RWPE1 (cell line): ENCODE measurements at regions not wholly inside any gene's neighbourhood (a gene's known extent, or its start where the extent isn't known, plus 50 kb on each side); places are given as distances from the start of the nearest gene placed in this dataset.

Experiments used
- CTCF ChIA-PET: fragments of 350-600 bp; sonication (Branson Sonifier 250); formaldehyde crosslinking; extraction: SDS; loops from one replicate; lab custom pipeline; 2021; lab: Yijun Ruan, JAX
- POLR2A ChIA-PET: fragments of 400-600 bp; formaldehyde crosslinking; extraction: SDS; loops from one replicate; lab custom pipeline; 2020; ENCODE audit warnings: antibody characterized with exemption; ENCODE audit not compliant: low non-redundant PET; lab: Yijun Ruan, JAX
- DNase-seq: peaks from one replicate; pipeline ENCODE4 v3.0.0; 2012; ENCODE audit warnings: low spot score
- H3K27ac ChIP-seq: fragments of 450-650 bp; 2 replicates; pipeline ENCODE4 v1.5.1; 2017
- TF ChIP-seq, protein P1 (sequence below): fragments of 450-650 bp; conservative IDR thresholded peaks from 2 replicates; pipeline ENCODE4 v1.5.1; 2017; ENCODE audit warnings: low read depth, mild to moderate bottlenecking

DNA sequence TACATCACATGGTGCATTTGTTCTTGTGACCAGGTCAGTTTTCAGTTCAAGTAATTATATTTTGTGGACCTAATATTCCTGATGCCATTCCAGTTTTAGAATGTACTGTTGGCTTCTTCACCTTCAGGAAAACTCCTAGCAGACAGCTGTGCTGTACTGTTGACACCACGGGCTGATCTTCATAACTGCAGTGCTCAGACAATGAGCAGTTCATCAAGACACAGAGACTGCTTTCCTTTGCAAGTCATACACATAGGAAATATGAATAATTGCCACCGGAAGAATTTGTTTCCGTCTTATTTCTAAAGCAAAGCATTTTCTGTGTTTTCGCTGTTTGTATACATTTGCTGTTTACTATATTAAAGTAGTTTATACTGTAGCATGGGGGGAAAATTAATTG is 89.8 kb downstream of the C6orf118 start:
- POLR2A ChIA-PET, result no interaction called here
- CTCF ChIA-PET, result interaction anchor here (0.7 kb wide), 1 partner anchor 25 kb away, joined by 3 read pairs; no protein-coding TSS in a partner anchor

DNA sequence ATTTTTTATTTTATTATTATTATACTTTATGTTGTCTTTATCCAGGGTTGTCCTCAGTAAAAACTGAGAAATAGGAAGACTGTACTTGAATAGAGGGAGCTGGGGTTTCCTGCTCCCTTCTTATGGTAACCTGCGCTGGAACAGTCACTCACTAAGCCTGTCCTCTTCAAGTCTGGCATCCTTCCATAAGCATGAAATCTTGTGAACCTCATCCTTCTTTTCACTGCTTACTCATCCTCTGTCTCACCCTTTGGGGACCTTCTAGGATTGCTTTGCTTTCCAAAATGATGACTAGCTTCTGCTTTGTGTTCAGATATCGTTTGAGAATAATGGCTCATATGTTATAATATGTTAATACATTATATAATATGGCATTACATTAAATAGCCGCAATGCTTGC is 90.6 kb downstream of the C6orf118 start:
- TF ChIP-seq, protein P1, sequence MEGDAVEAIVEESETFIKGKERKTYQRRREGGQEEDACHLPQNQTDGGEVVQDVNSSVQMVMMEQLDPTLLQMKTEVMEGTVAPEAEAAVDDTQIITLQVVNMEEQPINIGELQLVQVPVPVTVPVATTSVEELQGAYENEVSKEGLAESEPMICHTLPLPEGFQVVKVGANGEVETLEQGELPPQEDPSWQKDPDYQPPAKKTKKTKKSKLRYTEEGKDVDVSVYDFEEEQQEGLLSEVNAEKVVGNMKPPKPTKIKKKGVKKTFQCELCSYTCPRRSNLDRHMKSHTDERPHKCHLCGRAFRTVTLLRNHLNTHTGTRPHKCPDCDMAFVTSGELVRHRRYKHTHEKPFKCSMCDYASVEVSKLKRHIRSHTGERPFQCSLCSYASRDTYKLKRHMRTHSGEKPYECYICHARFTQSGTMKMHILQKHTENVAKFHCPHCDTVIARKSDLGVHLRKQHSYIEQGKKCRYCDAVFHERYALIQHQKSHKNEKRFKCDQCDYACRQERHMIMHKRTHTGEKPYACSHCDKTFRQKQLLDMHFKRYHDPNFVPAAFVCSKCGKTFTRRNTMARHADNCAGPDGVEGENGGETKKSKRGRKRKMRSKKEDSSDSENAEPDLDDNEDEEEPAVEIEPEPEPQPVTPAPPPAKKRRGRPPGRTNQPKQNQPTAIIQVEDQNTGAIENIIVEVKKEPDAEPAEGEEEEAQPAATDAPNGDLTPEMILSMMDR, result no peak
- ChIA-PET CTCF (interaction anchor here (1.5 kb wide), 1 partner anchor 13 kb away, joined by 7 read pairs; no protein-coding TSS in a partner anchor), POLR2A (no interaction called here)
- peak; percentile 39 for DNase-seq
- H3K27ac ChIP-seq, result no peak overlapping the region

More for the DNA sequence above, 89.8 kb downstream of the C6orf118 start:
- H3K27ac ChIP-seq, result no peak overlapping the region
- no peak for DNase-seq
- TF ChIP-seq, protein P1, result no peak

DNA sequence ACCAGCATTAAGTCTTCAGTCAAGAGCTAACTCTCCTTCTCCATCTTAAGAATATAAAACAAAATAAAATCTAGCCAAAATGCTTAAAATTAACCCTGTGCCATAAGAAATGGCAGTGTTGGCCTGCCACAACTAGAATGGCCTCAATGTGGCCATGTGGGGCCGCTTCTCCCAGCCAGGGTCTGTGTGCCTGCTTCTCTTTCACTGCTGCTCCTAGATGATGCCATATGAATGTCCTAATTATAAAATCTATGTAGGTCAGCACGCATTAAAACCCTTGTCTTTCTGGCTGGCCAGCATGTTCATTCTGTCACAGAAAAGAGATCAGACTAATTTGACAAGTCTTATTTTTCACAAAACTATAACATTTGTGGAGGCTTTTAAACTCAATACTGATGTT is 102.6 kb downstream of the C6orf118 start:
- no peak for DNase-seq
- TF ChIP-seq, protein P1, result no peak
- ChIA-PET POLR2A (no interaction called here), CTCF (no interaction called here)
- no peak overlapping the region for H3K27ac ChIP-seq

DNA sequence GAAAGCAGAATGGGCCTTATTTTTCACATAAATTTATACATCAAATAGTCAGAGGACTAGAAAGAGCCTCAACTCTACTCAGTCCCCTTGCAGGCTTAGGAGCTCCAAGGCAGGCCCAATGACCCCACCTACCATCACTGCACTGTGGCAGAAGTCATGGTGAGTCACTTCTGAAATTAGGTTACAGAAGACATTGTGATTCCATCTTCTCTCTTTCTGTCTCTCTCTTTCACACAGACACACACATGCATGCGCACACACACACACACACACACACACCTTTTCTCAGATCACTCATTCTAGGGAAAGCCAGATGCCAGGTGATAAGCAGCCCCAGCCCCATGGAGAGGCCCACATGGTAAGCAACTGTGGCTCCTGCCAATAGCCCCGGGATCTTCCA is 103.8 kb downstream of the C6orf118 start:
- TF ChIP-seq, protein P1, result no peak
- CTCF ChIA-PET, result no interaction called here

DNA sequence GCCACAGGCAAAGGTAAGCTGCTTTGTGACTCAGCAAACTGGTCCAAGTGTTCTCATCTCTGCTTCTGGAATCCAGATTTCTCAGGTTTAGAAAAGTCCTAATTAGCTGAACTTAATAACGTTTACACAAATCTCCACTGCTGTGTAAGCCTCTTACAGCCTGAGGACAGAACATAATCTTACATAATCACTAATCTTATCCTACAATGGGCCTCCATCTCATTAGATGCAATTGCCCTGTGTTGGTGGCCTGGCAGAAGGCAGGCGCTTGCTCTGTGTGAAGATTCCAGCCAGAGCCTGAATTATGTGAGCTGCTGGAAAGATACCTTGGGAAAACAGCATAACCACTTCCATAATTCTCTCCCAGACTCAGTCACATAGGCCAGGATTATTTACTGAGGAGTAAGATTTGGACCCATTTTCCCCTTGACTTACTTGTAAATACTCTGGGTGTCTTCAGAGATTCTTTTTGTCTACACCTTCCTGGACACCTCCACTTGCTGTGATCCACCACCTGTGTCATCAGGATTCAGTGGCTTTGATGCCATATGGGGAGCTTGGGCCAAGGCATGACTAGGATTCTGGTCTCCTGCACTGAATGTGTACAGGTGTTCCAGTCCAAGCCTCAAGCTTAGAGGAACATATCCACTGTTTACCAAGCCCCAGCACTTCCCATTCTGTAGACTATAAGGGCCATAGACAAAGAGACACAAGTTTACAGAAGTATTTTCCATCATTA is 104.4 kb downstream of the C6orf118 start:
- CTCF ChIA-PET, result no interaction called here
- TF ChIP-seq, protein P1, result no peak
- POLR2A ChIA-PET, result no interaction called here
- H3K27ac ChIP-seq, result no peak overlapping the region
- no peak for DNase-seq

More for the DNA sequence above, 103.8 kb downstream of the C6orf118 start:
- no peak overlapping the region for H3K27ac ChIP-seq
- POLR2A ChIA-PET, result no interaction called here
- DNase-seq, result no peak

DNA sequence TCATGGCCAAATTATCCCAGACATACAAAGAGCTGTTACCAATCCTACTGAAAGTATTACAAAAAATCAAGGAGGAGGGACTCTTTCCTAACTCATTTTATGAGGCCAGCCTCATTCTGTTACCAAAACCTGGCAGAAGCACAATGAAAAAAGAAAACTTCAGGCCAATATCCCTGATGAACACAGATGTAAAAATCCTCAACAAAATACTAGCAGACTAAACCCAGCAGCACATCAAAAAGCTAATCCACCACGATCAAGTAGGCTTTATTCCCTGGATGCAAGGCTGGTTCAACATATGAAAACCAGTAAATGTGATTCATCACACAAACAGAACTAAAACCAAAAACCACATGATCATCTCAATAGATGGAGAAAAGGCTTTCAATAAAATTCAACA is 109.2 kb downstream of the C6orf118 start:
- H3K27ac ChIP-seq, result no peak overlapping the region
- TF ChIP-seq, protein P1, result no peak
- POLR2A ChIA-PET, result no interaction called here
- no peak for DNase-seq
- CTCF ChIA-PET, result no interaction called here
